WTC11 (cell line): ENCODE measurements at regions not wholly inside any gene's neighbourhood (a gene's known extent, or its start where the extent isn't known, plus 50 kb on each side); places are given as distances from the start of the nearest gene placed in this dataset.

ENCODE experiments used
- CTCF ChIP-seq: fragments of 200-600 bp; IDR thresholded peaks from 2 replicates; pipeline ENCODE4 v1.8.0; 2022; ENCODE audit warnings: antibody characterized with exemption
- ELF4 ChIP-seq: sonication (generic); formaldehyde crosslinking; IDR thresholded peaks from 2 replicates; pipeline ENCODE4 v1.8.1; 2022; ENCODE audit warnings: low read depth, mild to moderate bottlenecking, moderate library complexity, missing genetic modification reagents
- IRF2 ChIP-seq: sonication (generic); formaldehyde crosslinking; IDR thresholded peaks from 2 replicates; pipeline ENCODE4 v1.8.0; 2022; ENCODE audit warnings: low read depth, missing genetic modification reagents, borderline replicate concordance
- MAX ChIP-seq: sonication (generic); formaldehyde crosslinking; IDR thresholded peaks from 2 replicates; pipeline ENCODE4 v1.8.0; 2022; ENCODE audit warnings: mild to moderate bottlenecking, missing genetic modification reagents
- NFE2L1 ChIP-seq: sonication (generic); formaldehyde crosslinking; IDR thresholded peaks from 2 replicates; pipeline ENCODE4 v1.8.1; 2023; ENCODE audit warnings: missing genetic modification reagents
- SP1 ChIP-seq: sonication (generic); formaldehyde crosslinking; conservative IDR thresholded peaks from 2 replicates; pipeline ENCODE4 v1.8.1; 2022; ENCODE audit warnings: missing genetic modification reagents
- TEAD4 ChIP-seq: sonication (generic); formaldehyde crosslinking; IDR thresholded peaks from 2 replicates; pipeline ENCODE4 v1.8.0; 2022; ENCODE audit warnings: mild to moderate bottlenecking, missing genetic modification reagents
- ZNF281 ChIP-seq: sonication (generic); formaldehyde crosslinking; IDR thresholded peaks from 2 replicates; pipeline ENCODE4 v1.8.0; 2023; ENCODE audit warnings: mild to moderate bottlenecking, missing genetic modification reagents
- ZNF532 ChIP-seq: fragments of 250-450 bp; sonication (Bioruptor Pico); IDR thresholded peaks from 2 replicates; pipeline ENCODE4 v1.9.0; 2021; ENCODE audit warnings: mild to moderate bottlenecking, borderline replicate concordance

- TF ChIP-seq IRF2 (no peak), ZNF532 (no peak), CTCF (no peak), NFE2L1 (CRISPR knock-in tag) (no peak), SP1 (CRISPR knock-in tag) (no peak), ELF4 (no peak), TEAD4 (CRISPR knock-in tag) (no peak), MAX (CRISPR knock-in tag) (no peak), ZNF281 (CRISPR knock-in tag) (no peak)
Measured at GRCh38 chr1:98559291-98559690, 102.2 kb upstream of the SNX7 start.
